Esophagus muscularis mucosa (tissue), 4 donors: ENCODE measurements at regions not wholly inside any gene's neighbourhood (a gene's known extent, or its start where the extent isn't known, plus 50 kb on each side); places are given as distances from the start of the nearest gene placed in this dataset.

Experiments
- DNase-seq: peaks from one replicate; pipeline ENCODE4 v3.0.0-alpha.2; 2017; ENCODE audit errors: extremely low spot score
- H3K27ac ChIP-seq, 4 donors: fragments of 200-600 bp; sonication (generic); replicated peaks in 1 of 4; 1 replicate in 3 of 4; 2 replicates in 1 of 4; pipeline ENCODE4 v1.5.1; 2016 to 2019; ENCODE audit warnings: mild to moderate bottlenecking in 1 of 4
- H3K27me3 ChIP-seq, 4 donors: fragments of 200-600 bp; sonication (generic); one replicate each; pipeline versions ENCODE4 v1.5.1 to v1.6.0; 2016 to 2019
- H3K36me3 ChIP-seq, 4 donors: fragments of 200-600 bp; sonication (generic); one replicate each; pipeline ENCODE4 v1.5.1; 2016 to 2019
- H3K4me1 ChIP-seq, 4 donors: fragments of 200-600 bp; sonication (generic); one replicate each; pipeline ENCODE4 v1.5.1; 2016 to 2019
- H3K4me3 ChIP-seq, 4 donors: fragments of 200-600 bp; sonication (generic); 1 replicate in 2 of 4; 2 replicates in 2 of 4; pipeline ENCODE4 v1.5.1; 2016 to 2019; ENCODE audit warnings: mild to moderate bottlenecking in 4 of 4, moderate library complexity in 1 of 4
- H3K9me3 ChIP-seq, 4 donors: fragments of 200-600 bp; sonication (generic); 1 replicate in 3 of 4; 2 replicates in 1 of 4; pipeline ENCODE4 v1.5.1; 2016 to 2019
- EP300 ChIP-seq: sonication (generic); formaldehyde crosslinking; IDR thresholded peaks from one replicate; pipeline ENCODE4 v1.6.1; 2017; ENCODE audit warnings: antibody characterized with exemption
- POLR2A ChIP-seq: fragments of 450-650 bp; IDR thresholded peaks from one replicate; pipeline ENCODE4 v1.6.1; 2017; ENCODE audit warnings: antibody characterized with exemption, moderate library complexity, mild to moderate bottlenecking, low read depth
- POLR2AphosphoS5 ChIP-seq, 2 donors: sonication (generic); formaldehyde crosslinking; IDR thresholded peaks; one replicate each; pipeline ENCODE4 v1.6.1; 2017; ENCODE audit warnings: antibody characterized with exemption in 2 of 2
- WGBS: methylation state at CpG from one replicate; pipeline ENCODE4 v1.1.5; 2018; 5-methylcytosine and 5-hydroxymethylcytosine counted together
- intact Hi-C: fragments of 100-400 bp; cut with DNase I; formaldehyde crosslinking; loops from one replicate; pipeline ENCODE4 v1.15.1; 2023
- small RNA-seq, 3 donors: library from RNA; depleted of rRNA; stranded (forward); fragments of <200 nt; gene quantifications; one replicate each; pipeline ENCODE3, GENCODE V24; 2016
- TF ChIP-seq, protein P1 (sequence below), 3 experiments: fragments of 200-600 bp in 2 of 3; fragments of 450-650 bp in 1 of 3; sonication (generic) in 2 of 3; IDR thresholded peaks; one replicate each; pipeline ENCODE4 v1.5.1; 2017 to 2019; ENCODE audit warnings: antibody characterized with exemption in 3 of 3, mild to moderate bottlenecking in 2 of 3, moderate library complexity in 1 of 3

DNA sequence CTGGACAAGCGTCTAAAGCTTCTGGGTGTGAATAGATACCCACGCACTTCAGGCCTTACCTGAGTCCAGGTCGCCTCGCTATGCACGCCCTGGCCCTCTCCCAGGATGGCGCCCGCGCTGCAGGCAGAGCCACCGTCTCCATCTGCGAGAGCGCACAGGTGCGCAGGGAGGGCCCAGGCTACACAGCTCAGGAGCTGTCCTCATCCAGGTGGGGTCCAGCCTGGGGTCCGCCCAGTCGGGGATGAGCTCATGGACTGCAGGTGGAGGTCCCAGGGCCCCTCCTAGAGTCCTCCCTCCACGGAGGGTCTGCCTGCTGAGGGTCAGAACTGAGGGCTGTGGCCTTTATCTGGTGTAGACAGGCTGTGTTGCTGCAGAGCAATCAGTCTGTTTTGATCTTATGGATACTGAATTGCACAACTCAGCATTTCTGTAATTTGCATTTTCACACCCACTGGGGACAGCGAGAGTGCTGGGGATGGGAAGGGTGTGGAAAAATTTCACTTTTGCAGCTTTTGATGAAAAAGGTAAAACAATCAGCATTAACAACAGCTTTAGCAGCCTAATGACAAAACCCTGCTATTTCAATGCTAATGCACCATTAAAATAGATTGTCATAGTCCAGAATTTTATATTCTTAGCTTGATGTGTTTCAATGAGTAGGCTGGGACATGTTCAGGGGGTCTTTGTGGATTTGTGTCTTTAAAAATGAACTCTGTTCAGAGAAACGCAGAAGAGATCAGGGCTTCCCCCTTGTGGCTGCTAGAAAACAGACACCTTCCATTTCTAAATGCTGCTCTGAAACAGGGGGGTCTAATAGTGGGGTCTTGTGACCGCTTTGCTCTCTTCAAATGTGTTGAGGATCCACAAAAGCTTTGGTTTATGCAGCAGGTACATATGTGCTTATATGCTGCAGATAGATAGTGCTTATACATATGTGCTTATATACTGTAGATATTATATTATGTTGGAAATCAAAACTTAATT, 77.8 kb upstream of the PHACTR3 start:
- Histone ChIP-seq H3K9me3 (no peaks in the 10 kb centered on the region), H3K4me1 (peaks cover 0 to 7% (median 3%) of the 10 kb centered on the region in 4 donors), H3K4me3 (no peak overlapping the region), H3K27ac (no peak overlapping the region), H3K36me3 (no peaks in the 10 kb centered on the region), H3K27me3 (peaks cover 0 to 61% (median 23%) of the 10 kb centered on the region in 4 donors)
- WGBS = 54% methylated on average over 16 of the region's 18 CpGs
- DNase-seq = no peak
- TF ChIP-seq POLR2A (no peak), EP300 (no peak), POLR2AphosphoS5 (IDR thresholded peaks at IDR 0.05) (no peak)
- TF ChIP-seq, protein P1, sequence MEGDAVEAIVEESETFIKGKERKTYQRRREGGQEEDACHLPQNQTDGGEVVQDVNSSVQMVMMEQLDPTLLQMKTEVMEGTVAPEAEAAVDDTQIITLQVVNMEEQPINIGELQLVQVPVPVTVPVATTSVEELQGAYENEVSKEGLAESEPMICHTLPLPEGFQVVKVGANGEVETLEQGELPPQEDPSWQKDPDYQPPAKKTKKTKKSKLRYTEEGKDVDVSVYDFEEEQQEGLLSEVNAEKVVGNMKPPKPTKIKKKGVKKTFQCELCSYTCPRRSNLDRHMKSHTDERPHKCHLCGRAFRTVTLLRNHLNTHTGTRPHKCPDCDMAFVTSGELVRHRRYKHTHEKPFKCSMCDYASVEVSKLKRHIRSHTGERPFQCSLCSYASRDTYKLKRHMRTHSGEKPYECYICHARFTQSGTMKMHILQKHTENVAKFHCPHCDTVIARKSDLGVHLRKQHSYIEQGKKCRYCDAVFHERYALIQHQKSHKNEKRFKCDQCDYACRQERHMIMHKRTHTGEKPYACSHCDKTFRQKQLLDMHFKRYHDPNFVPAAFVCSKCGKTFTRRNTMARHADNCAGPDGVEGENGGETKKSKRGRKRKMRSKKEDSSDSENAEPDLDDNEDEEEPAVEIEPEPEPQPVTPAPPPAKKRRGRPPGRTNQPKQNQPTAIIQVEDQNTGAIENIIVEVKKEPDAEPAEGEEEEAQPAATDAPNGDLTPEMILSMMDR (IDR thresholded peaks at IDR 0.05) = no peak
- intact Hi-C loops = no loop called here

DNA sequence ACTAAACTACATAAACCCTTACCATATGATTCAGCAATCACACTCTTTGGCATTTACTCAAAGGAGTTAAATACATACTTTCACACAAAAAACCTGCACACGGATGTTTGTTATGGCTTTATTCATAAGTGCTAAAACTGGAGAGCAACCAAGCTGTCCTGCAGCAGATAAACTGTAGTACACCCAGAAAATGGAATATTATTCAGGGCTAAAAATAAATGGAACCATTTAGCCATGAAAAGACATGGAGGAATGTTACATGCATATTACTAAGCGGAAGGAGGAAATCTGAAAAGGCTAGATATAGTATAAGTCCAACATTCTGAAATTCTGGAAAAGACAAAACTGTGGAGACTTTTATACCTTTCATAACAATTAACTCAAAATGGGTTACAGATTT, 73.6 kb upstream of the PHACTR3 start:
- intact Hi-C loops = no loop called here
- H3K36me3 ChIP-seq = no peaks in the 10 kb centered on the region
- H3K27me3 ChIP-seq = peaks cover 0 to 41% (median 22%) of the 10 kb centered on the region in 4 donors
- no peak overlapping the region for H3K27ac ChIP-seq
- DNase-seq = peak; percentile 4
- no peaks in the 10 kb centered on the region for H3K9me3 ChIP-seq
- TF ChIP-seq EP300 = no peak
- 69% methylated on average over 2 of the region's 2 CpGs for WGBS
- no peak overlapping the region for H3K4me3 ChIP-seq
- peaks cover 0 to 3% (median under 1%) of the 10 kb centered on the region in 4 donors for H3K4me1 ChIP-seq

DNA sequence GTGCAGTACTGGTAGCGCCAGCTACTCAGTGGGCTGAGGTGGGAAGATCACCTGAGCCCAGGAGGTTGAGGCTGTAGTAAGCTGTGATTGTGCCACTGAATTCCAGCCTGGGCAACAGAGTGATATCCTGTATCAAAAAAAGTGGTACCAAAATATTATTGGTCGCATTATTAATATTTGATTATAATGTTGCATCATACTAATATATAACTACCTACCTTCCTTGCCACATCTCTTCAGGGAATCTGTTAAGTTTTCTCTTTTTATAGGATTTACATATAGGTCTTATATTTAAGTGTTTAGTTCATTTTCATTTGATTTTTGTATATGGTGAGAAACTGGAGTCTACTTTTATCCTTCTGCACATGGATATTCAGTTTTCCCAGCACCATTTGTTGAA, 66.3 kb upstream of the PHACTR3 start:
- no peaks in the 10 kb centered on the region for H3K27me3 ChIP-seq
- TF ChIP-seq EP300 (no peak), POLR2AphosphoS5 (IDR thresholded peaks at IDR 0.05) (no peak), POLR2A (no peak)
- TF ChIP-seq, protein P1 (IDR thresholded peaks at IDR 0.05) = no peak
- no peak overlapping the region for H3K4me3 ChIP-seq
- no peak for DNase-seq
- 84% methylated on average over 2 of the region's 2 CpGs for WGBS
- peaks cover 0 to 16% (median 5%) of the 10 kb centered on the region in 4 donors for H3K9me3 ChIP-seq
- no peaks in the 10 kb centered on the region for H3K4me1 ChIP-seq
- no peaks in the 10 kb centered on the region for H3K36me3 ChIP-seq
- intact Hi-C loops = no loop called here
- H3K27ac ChIP-seq = no peak overlapping the region

DNA sequence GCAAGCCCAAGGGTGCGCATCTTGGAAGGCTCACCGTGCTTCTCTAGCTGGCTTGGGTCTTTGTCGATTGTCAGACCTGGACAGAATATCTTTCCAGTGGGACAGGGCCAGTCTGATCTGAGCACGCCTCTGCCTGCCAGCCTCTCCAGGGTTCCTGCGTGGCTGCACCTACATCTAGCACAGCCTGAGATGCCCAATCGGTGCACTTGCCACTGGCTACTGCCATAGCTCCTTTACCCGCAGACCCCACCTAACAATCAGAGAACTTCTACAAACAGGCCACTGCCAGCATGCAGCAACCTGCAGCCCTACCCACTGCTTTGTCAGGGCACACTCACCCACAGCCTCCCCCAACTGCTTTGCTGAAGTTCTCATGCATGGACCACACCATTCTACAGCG, 56.7 kb upstream of the PHACTR3 start:
- intact Hi-C loops = no loop called here
- no peak for DNase-seq
- WGBS = 94% methylated on average over 6 of the region's 8 CpGs
- TF ChIP-seq, protein P1 (IDR thresholded peaks at IDR 0.05) = no peak
- TF ChIP-seq EP300 (no peak), POLR2AphosphoS5 (IDR thresholded peaks at IDR 0.05) (no peak), POLR2A (no peak)
- no peaks in the 10 kb centered on the region for H3K9me3 ChIP-seq
- no peaks in the 10 kb centered on the region for H3K36me3 ChIP-seq
- H3K27ac ChIP-seq = no peak overlapping the region
- no peaks in the 10 kb centered on the region for H3K4me1 ChIP-seq
- H3K4me3 ChIP-seq = no peak overlapping the region
- peaks cover 0 to 49% (median 0%) of the 10 kb centered on the region in 4 donors for H3K27me3 ChIP-seq

Small RNA genes lying in the stretch of these regions (small RNA-seq; reads per million reads assigned to genes)
- 0 reads per million in 3 donors for gene PIEZO1P1
